ENCODE measurements at regions not wholly inside any gene's neighbourhood (a gene's known extent, or its start where the extent isn't known, plus 50 kb on each side); places are given as distances from the start of the nearest gene placed in this dataset.

DNA sequence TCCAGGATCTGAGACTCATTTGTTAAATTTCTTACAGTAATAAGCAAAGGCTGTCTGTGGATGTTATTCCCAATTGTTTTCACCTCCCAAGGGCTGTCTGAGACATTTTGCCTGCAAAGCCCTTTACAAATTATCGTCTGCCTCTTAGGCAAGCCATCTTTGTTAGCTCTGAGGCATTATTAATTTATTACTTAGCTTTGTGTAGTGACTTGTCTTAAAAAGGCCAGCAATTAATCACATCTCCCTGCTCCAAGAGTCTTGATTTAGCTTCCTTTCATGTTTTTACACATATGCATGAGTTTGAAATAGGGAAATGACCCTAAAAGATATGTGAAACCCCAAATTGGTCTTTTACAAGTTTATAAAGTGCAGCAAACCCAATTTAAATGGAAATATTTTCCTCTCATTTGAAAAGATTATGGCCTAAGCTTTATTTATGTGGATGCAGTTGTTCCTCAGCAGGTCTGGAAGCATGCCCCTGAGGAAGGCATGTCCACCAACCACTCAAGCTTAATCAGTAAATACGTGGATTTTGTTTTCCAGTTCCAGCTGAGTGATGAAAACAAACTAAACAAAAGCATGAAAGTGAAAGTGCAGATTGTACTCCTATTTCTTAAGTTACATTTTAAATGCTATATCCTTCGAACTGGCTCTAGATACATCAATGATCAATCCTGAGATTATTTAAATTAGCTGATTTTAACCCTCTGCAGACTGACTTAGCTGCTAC is 173.6 kb upstream of the LNX1 start:
- DNase-seq: no peak

DNA sequence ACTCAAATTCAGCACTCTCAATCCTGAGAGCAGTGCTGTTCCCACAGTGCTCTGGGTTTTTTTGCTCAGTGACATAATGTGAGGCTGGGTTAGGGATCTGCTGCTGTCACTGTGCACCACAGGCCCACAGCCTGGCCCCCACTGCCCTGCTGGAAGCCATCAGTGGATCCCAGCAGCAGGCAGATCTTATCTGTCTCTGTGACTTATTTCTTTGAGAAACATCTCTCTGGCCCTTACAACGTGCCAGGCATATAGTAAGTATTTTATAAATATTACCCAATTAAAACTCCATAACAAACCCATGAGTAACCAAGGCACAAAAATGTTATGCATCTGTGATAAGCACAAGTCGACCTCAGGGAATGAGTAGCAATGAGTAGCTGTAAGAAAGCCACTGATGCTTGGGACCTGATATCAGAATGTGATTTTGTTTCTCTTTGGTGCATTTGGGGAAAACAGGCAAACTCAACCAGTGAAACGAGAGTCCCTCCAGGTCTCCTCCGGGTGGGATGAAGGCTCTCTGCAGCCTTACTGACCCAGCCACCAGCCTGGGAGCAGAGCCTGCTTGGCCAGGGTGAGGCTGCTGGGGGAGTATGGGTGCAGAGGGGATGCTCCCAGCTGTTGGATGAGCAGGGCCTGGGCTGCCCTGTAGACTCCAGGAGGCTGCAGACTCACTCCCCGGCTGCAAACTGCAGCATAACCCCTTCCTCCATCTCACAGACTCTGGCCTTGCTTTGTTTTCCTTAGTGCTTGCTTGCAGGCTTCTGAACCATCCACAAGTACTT is 172.7 kb upstream of the LNX1 start:
- no peak for DNase-seq

DNA sequence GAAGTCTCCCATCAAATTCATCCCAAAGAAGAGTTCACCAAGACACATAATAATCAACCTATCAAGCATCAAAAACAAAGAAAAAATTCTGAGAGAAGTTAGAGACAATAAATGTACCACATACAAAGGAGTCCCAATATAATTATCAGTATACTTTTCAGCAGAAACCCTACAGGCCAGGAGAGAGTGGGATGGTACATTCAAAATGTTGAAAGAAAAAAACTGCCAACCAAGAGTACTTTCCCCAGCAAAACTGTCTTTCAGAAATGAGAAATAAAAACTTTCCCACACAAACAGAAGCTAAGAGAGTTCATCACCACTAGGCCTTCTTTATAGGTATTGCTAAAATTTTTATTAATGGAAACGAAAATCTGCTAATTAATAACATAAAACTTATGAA is 164.4 kb upstream of the LNX1 start:
- DNase-seq: no peak

DNA sequence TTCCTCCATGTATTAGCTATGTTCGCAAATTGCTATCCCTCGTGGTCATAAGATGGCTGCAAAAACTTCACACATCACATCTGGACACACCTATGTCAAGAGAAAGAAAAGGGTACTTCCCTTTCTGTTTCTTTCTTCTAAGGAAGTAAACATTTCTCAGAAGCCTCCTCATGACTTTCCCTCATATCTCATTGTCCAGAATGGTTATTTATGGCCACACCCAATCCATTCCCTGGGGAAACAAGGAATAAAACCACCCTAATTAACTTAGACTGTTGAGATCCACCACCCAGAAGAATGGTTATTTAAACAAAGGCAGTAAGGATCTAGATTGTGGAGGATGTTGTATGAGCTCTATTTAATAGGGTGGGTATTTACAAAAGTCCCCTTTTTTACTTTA is 160.8 kb upstream of the LNX1 start:
- no peak for DNase-seq

DNA sequence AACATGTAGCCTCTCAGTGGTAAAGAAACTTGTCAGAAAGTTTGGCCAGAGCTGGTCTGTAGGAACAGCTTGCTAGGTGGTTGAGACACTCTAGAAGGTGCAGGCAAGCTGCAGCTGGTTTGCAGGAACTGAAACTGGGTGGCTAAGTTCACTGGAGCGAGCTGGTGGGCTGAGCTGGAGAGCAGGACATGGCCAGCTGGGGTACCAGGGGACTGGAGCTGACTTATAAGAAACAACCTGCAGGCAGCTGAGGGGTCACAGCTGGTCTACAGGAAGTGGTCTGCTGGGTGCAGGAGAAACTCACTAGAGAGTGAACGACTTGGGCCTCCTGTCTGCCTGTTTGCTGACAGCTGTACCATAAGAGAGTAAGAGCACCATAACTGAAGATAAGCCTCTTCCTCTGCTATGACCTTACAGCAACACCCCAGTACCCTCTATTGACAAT is 157.1 kb upstream of the LNX1 start:
- DNase-seq: peak in 1 of 2 donors; percentile 65

DNA sequence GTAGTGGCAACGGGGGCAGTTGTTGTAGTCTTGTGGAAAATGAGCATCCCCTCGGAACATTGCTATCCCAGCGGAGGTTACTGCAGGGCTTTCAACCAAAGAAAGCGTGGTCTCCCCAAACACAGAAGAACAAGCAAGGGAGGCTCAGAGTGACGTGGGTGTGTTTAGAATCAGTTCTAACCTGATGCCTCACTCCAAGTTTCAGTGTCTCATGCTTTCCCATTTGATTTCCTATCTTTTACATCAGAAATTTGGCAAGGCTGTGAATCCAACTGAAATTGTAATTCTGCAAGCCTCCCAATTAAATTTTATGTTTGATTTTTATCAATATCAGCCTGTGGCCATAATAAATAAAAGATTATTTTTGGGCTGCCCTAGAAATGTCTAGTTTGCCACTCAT is 156.1 kb upstream of the LNX1 start:
- no peak for DNase-seq

DNA sequence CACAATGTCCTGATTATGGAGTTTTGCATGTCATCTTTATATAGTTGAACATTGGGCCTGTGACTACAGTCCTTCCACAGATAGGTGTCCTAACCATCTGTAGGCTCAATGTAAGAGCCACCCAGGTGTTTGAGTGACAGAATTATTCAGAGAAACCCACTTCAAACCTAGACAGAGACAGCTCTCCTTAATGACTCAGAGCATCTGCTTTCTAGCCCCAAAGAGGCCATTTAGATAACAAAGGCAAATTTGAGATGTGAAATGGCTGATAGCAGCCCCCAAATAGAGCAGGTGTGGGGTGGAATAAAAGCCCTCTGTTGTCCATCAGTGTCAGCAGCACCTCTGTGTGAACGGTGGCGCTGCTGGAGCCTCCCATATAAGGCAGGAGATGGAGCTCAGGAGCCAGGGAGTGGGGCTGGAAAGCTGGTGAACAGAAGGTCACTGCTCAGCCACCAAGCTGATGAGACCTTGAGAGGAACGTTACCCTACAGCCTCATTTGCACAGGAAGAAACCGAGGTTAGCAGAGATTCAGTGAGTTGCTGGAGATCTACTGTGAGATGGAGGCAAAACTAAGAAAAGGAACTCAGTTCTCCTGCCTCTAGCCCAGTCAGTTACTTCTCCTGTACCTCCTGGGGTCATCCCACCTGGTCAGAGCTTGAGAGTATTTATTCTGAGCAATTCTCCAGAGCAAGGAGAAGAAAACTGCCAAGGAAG is 153.3 kb upstream of the LNX1 start:
- DNase-seq: no peak

DNA sequence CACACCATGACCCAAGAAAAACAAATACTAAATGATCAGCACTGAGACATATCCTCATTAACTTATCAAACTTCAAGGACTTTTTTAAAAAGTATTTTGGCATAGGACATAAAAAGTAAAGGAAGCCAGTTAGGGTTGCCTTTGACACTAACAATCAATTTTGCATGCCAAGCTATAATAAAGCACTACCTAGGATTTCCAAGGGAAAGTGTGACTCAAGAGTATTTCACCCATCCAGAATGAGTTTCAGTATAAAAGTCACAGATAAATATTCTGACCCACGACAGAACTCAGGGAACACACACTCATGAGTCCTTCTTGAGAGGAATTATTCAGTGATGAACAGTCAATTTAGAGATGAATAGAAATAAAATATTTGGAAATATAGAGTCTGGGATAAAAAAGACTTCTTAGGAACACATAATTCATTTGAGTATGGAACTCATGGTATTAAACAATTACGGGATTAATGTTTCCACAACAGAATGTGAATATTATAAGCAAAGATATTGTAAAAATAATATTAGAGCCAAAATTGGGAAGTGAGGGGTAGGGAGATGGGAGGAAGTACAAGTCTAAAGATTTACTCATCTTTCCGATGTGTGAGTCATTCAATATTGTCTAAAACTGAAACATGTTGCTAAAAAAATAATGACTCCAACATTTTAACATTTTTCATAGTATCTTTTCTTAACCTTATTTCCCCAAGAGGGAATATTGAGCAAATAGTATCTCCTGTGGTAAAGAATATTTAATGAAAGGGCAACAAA is 143.5 kb upstream of the LNX1 start:
- no peak for DNase-seq

DNA sequence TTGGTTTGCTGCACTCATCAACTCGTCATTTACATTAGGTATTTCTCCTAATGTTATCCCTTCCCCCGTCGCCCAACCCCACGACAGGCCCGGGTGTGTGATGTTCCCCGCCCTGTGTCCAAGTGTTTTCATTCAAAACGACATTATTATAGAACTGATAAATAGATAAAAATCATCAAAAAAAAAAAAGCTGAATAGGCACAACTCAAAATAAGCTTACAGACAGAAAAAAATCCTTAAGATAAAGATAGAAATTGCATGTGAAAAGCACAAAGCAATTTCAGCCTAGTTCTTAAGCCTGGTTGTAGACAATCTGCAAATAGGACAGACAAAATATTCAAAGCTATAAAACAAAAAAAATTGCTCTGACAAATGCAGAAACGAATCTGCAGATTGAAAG is 142.9 kb upstream of the LNX1 start:
- DNase-seq: no peak

DNA sequence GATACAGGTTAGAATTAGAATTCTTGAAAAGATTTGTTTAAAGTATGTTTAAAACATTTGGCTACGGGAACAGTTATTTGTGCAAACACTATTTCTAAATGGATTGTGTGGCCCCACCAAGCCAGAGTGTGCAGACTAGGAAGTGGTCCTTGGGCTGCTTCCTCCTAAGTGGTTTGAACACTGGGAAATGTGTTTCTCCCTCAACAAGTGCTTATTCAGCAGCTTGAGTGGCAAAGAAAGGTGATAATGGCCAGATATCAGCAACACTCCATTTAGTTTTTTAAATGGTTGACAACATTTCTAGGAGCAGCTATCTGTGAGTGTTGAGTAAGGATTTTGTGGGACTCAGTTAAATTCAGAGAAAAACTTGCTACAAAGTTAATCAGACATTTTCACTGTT is 141.4 kb upstream of the LNX1 start:
- no peak for DNase-seq

DNA sequence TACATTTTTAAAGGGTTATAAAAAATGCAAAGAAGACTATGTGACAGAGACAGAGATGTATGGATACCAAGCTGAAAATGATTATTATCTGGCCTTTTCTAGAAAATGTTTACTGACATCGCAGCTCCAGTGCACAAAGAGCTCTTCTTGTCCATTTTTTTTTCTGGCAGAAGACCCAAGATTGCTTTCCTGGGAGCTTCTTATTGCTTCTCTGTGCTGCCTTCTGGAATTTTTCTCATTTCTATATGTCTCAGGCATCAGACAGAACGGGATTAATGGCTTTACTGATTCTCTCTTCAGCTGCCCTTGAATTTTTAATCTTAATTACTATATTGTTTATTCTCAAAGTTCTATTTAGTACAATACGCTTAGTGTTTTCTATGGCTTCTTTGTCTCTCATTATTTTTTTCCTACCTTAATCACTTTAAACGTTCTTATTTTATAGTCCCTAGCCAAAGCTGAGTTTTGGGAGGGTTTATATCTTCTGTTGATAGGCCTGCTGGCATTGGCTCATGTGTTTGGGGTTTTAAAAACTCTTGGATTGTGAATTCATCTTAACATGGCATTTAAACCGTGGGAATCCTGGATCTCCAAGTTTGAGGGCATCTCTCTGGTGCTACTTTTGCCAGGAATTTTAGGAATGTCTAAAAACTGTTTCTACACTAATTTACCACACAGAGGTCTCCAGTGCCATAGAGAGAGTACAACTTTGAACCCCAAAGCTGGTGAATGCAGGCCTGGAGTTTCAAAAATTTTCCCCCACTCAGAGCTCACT is 138.9 kb upstream of the LNX1 start:
- no peak for DNase-seq

DNA sequence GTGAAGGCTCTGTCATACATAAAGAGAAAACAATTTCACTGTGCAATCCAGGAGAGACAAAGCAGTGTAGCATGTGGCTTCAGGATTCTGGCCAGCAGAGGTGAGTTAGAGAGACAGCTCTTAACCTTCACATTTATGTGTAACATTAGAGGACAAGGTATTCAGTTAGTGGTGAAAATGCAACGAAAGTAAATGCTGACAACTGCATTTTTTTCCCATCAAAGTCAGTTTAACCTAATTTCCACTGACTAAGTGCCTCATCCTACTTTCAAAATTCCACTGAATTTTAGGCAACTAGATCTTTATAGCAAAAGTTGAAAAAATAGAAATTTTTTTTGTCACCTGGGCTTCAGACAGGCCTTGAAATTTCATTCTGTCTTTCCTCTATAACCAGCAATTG is 130.8 kb upstream of the LNX1 start:
- DNase-seq: no peak

DNA sequence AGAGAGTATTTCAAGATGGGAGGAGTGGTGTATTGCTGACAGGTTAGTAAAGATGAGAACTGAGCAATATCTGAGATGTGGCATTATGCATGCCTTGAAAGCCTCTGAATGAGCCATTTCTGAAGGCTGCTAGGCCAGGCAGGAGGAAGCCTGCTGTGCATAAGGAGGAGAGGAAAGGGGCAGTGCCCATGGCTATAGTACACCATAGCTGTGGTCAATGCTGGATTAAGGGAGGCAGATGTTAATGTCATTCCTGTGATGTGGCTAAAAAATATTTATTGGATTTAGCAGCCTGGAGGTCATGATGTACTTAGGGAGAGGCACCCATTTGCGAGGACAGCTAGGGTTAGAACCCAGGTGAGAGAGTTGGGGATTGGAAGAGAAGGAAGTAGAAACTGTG is 130.0 kb upstream of the LNX1 start:
- DNase-seq: no peak

DNA sequence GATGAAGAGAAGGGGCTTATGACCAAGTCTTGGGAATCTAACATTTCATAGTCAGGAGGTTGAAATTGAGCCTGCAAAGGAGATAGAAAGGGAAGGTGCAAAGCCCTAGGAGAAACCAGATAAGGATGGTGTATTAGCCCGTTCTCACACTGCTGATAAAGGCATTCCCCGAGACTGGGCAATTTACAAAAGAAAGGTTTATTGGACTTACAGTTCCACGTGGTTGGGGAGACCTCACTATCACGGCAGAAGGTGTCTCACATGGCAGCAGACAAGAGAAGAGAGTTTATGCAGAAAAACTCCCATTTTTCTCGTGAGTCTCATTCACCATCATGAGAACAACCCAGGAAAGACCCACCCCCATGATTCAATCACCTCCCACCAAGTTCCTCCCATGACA is 129.5 kb upstream of the LNX1 start:
- DNase-seq: no peak

DNA sequence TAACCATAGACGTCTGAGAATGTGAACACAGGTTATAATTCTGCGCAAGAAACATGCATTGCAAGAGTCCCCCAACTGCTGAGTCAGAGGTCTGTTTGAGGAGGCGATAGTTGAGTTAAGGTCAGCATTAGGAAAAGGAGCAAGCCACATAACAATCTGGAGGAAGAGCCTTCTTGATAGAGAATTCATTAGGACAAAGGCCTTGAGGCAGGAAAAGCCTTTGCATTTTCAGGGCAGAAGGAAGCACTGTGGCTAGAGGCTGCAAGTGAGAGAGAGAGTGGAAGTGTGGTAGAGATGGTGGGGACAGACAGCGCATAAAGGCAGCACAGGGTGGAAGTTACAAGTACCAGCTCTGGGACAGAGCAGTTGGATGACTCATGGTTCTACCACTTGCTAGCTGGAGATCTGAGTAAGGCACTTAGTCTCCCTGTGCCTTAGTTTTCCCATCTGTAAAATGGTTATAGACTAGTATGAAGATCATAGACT is 125.8 kb upstream of the LNX1 start:
- DNase-seq: no peak

DNA sequence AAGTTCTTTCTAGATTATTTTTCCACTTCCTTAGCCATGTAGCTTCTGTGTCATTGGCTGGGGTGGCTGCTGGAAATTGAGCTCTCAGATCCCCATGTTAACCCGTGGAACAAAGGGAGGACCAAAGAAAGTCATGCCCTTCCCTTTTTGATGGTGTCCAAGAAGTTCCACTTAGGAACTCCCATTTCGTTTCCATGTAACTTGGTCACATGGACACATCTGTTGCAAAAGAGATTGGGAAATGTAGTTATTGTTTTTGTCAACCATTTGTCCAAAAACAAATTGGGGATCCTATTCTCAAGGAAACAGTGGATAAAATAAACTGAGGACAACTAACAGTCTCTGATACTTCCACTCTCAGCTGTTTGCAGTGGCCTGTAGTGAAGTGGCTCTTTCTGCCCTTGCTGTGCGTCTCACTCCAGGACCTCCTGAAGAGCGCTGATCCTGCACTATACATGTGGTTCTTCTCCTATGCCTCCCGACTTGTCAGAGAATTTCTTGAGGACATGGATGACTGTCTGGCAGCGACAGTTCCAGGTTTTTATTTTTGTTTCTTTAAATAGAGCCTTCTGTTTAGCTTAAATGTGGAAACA is 125.3 kb upstream of the LNX1 start:
- no peak for DNase-seq

DNA sequence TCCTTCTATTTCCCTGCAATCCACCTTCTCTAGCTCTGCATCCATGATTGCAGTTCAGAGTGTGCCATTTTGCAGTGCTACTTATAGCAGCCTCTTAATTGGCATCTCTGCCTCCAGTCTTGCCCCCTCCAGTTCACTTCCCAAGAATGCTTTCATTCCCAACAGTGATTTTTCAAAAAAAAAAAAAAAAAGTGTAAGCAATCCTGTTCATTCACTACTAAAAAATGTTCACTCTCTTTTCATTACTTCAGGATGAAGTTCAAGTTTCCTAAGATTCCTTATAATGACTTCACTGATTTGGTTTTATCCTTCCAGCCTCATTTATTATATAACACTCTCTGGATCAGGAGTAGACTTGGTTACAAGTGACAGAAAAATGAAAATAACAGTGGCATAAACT is 124.7 kb upstream of the LNX1 start:
- no peak for DNase-seq

DNA sequence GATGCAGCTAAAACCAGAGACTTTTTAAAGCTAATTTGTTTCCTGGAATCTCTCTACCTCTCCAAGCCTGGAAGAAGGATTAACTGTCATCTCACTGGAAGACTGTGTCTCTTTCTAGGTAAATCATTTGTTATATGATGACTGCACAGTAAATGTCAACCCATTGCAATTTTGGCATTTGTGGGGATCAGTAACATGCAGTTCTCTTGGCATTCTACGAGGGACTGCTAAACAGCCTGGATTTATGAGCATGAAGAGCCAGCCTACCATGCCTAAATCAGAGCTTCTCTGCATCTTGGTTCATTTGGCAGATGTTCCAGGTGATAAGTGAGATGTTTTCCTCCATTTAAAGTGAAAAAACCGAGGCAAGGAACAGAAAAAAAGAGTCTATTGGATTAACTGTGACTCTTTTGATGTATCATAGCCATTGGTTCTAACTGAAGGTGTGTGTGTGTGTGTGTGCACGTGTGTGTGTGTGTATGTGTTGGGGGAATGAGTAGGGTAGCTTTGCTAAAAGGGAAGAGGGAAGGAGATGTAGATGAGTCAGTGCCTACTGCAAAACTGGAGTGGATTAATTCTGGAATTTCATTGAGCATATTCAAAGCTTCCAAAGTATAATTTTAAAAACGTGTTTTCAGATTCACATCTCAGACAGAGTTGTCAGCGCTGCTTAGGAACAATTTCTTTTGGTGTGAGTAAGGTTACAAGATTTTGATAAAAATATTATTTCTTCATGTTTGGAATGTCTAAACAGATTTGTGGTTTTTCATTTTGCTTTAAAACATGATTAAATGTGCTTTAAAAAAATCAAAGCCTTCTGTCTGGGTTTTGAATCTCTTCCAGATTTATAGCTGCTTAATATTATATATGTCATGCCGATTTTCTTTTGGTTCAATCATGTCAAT is 123.2 kb upstream of the LNX1 start:
- DNase-seq: no peak

DNA sequence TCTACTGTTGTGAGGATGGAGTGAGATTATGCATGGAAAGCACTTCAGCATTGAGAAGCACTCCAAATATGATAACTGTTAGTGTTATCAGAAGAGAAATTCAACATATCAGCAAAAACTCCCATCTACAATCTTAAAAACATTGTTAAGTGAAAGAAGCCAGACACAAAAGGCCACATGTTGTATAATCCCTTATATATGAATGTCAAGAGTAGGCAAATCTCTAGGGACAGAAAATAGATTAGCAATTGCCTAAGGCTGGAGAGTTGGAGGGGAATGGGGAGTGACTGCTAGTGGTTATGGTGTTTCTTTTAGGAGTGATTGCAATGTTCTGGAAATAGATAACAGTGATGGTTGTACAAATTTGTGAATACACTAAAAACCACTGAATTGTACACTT is 122.5 kb upstream of the LNX1 start:
- DNase-seq: no peak

DNA sequence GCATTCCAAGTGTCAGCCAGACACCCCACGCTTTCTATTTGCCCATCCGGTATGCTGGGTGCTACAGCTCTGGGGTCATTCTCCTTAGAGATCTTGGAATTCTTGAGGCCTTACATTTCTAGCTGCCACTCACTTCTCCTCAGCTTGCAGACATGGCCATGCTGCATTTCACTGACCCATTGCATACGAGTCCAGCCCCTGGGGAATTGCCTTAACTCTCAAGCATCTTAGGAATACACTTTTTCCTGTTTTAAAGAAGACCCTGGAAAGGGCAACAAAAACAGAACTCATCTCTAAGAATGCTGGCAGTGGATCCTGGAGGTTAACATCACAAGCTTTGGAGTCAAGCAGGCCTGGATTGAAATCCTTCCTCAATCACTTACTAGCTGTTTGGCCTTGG is 122.0 kb upstream of the LNX1 start:
- no peak for DNase-seq

Data from CD4-positive, alpha-beta T cell treated with Interleukin-1 beta for 1 hour (primary cell).